ENCODE measurements at regions not wholly inside any gene's neighbourhood (a gene's known extent, or its start where the extent isn't known, plus 50 kb on each side); places are given as distances from the start of the nearest gene placed in this dataset.
"Not testable (repeated sequence)": the region's sequence is repeated elsewhere in the genome, so short reads cannot be mapped to it uniquely, and the experiment has no call there.

GRCh38 chr3:159052494-159052893, 250.6 kb downstream of the MFSD1 start:
- DNase-seq: not testable (repeated sequence)

DNA sequence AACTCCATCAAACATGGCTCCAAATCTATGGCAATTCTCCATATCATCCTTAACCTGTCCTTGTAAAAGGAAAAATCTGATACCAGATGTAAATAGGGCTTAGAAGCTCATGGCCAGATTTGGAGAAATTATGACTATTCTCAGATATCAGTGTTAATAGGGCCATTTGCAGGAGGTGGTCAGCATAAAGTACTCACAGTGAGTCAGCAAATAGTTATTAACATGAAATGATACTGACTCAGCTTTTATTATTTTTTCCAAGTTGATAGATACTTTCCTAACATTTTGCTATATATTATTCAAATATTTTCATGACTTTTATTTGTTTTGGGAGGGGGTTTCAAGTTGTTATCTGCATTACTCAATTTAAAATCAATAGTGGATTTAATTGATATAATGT, 255.8 kb downstream of the MFSD1 start:
- no peak for DNase-seq

DNA sequence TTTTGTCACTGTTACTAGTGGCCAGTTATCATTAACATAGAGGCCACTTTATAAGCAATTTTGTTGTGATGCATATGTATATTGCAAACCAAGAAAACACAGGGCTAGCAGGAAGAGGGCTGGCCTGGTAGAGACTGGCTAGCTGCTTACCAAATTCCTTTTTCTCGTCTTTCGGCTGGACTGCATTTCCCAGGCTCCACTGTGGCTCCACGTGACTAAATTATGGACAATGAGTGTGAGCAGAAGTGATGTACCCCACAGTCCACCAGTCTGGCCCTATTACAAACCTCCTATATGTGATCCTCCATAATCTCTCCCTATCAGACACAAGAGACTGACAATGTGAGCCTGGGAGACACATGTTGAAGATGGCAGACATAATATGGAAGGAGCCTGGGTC, 257.0 kb downstream of the MFSD1 start:
- no peak for DNase-seq

- no peak for DNase-seq
These were observed 257.5 kb downstream of the MFSD1 start for GRCh38 chr3:159059395-159059794.

GRCh38 chr3:159062734-159063410, 261.0 kb downstream of the MFSD1 start:
- DNase-seq: no peak

- no peak for DNase-seq
These were observed 267.2 kb downstream of the MFSD1 start, which contains the start of gene IQCJ for GRCh38 chr3:159069091-159069490. TSS of gene IQCJ (plus strand) at chr3:159069319.

DNA sequence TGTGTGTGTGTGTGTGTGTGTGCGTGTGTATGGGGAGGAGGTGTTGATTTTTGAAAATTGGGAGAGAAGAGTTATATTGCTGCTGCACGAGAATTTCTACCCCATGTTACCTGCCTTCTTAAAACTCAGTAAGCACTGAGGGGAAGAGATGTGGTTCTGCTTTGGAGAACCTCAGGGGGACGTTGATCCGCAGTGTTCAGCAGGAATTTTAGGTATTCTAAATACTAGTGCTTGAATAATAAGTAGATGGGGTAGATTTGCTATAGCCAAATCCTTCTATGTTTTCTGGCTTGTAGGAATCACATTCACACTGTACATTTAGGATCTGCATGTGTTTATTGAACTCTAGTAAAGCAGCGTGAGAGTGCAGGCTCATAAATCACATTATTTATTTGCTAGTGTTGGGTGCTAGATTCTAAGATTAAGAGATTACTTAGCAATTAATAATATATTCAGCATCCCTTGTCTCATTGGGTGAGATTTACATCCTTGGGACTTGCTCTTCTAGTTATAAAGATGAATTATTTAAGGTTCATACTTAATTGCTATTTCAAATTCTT, 268.1 kb downstream of the MFSD1 start:
- no peak for DNase-seq

GRCh38 chr3:159074756-159075701, 273.2 kb downstream of the MFSD1 start:
- DNase-seq: peak; percentile 54

DNA sequence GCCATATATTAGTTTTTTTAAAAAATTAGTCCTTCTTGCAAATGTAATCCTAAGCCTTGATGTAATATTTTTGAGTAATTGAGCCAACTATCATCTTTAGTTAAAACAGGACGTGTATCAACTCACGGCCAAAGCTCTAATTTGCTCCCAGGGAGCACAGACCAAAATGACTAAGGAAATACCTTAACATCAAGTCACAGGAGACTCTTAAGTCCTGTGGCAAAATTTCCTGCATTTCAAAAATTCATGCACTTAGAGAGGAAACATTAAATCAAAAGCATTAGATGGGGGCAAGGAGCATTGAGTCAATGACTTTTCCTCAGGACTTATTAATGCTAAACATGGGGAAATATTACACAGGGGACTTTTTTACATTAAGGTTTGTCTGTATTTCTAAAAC, 276.0 kb downstream of the MFSD1 start:
- no peak for DNase-seq

- DNase-seq: no peak
These were observed 278.4 kb downstream of the MFSD1 start for GRCh38 chr3:159080256-159080655.

DNA sequence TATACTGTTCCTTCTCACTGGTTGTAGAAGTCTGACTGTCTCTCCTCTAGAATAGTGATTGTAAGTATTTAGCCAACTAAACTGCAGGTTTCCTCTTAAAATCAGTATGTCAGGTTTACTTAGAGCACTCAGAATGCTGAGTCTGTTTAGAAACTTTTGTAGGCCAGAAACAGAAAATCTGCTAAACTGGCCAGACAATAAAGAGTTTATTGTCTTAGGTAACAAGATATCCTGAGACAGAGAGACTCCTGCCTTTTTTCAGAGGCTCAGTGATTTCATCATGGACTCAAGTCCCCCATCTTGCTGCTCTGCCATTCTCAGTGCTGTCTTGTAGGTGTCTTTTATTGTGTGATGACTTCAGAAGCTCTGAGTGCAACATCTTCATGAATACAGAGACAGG, 279.0 kb downstream of the MFSD1 start:
- DNase-seq: no peak

- peak; percentile 25 for DNase-seq
These were observed 280.7 kb downstream of the MFSD1 start for GRCh38 chr3:159082519-159082918.

GRCh38 chr3:159091936-159092335, 290.1 kb downstream of the MFSD1 start:
- no peak for DNase-seq

DNA sequence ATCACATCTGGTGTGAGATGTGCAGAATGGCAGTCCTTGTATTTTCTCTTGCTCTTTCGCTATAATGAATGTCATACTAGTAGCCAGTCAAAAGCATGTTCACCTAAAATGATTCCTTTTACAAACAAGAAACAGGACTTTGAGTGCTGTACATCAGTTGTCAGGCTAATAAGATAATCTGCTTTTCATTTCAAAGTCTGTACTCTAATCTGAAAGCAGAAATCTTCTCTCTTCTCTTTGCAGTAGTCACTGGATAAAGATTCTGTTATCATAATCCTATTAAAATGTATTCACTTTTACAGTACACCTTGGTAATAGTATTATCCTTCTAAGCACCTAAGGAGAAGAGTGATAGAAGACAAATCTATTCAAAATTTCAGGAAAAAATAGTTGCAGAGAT, 300.1 kb downstream of the MFSD1 start:
- no peak for DNase-seq

GRCh38 chr3:159112724-159113123, 310.9 kb downstream of the MFSD1 start:
- no peak for DNase-seq

DNA sequence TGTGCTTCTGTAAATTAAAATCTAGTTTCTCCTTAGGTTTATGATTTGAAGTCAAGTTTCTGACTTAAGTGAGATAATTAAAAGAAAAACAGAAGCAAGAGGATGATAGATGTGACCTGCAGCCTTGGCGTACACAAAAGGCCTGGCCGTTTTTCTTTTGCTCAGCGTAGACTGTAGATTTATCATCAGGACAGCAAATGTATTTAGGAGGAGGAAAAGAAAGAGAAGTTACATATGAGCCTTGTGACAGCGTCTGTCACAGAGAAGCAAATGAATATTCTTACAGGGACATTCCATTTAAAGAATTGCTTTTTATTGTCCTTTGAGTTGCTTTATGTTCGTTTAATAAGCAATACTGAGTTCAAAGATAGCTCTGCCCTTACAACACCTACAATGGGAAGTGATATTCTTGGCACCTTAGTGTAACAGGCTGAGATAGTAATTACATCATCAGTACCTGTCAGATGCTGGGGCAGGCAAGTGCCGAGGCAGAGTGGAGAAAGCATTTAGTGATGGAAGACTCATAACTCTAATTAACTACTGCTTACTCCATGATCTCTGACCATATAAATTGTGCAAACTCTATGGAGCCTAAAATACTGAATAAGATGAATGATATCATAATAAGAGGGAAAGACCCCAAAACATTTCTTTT, 311.5 kb downstream of the MFSD1 start:
- no peak for DNase-seq

DNA sequence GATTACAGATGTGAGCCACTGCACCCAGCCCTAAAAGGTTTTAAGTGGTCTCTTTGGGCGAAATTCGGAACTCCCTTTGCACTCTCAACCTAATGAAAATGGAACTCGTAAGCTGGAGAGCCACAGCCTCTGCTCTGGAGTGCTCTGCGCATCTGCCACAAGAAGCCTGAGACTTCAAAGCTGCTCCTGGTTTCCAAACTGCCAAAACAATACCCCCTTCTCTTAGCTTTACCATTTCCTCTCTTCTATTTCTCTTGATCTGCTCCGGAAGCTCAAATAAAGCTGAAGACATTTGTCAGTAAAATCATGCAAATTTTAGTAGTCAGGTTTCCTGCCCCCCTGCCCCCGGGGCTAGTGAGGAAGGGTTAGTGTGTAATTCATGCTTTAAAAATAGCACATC, 312.7 kb downstream of the MFSD1 start:
- DNase-seq: no peak

- peak; percentile 15 for DNase-seq
These were observed 322.0 kb downstream of the MFSD1 start for GRCh38 chr3:159123877-159124276.

DNA sequence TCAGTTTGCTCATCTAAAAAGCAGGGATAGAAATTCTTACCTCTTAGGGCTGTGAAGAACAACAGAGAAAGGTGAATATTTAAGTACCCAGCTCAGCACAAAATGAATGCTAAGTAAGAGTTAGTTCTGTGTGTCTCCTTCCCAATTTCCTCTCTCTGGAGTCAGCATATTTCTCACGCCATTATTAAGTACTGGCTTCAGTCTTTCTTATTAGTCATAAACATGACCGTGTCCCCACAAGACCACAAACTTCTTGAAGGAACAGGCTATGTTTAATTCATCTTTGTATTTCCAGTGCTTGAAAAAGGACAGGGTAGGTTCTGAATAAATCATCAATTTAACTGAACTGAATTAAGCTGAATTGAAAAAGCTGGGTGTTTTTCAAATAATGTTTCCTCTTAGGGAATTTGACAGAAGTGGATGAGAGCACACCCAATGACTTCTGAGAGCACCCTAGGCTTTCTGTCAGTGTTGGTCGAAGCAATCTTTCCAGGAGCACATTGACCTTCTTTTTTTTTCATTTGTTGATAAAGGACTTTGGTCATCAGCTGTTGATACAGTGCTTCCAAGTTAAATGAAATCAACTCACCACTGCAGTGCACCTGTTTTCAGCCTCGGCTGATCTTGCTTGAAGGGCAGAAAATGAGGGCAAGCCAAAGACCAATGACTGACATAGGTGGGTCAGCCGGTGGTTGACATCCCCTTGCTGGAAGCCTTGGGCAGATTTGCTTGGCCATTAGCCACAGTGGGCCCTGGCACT, 324.6 kb downstream of the MFSD1 start:
- DNase-seq: no peak

DNA sequence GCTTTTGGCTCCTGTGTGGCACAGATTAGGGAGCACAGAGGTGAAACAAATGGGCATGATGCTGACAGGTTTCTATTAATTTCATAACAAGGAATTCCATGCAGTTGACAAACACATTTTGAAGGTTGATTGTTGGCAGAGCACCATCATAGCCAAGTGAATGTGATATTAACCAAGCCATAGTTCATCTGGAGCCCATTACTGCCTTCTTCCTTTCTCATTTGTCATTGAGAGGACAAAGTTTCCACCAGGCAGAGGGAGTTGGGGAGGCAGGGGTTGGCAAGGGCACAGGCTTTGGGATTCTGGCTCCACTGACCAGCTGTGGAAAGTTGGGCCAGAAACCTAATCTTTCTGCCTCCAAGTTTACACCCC, 325.2 kb downstream of the MFSD1 start:
- no peak for DNase-seq

DNA sequence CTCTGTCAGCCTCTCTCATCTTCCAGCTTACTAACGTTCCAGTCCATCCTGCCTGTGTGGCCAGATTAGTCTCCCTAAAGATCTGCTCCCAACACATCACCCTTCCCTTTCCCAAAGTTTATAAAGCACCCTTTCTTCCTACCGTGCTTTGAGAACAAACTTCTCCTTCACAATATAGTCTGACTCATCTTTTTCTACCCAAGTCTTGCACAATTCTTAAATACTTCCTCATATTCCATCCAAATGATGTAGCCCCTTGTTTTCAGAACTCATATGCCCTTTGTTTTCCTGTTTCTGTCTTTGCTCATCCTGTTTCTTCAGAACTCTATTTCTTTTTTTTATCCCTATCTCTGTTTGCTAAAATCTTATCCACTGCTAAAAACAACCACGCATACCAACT, 326.8 kb downstream of the MFSD1 start:
- peak; percentile 55 for DNase-seq

DNA sequence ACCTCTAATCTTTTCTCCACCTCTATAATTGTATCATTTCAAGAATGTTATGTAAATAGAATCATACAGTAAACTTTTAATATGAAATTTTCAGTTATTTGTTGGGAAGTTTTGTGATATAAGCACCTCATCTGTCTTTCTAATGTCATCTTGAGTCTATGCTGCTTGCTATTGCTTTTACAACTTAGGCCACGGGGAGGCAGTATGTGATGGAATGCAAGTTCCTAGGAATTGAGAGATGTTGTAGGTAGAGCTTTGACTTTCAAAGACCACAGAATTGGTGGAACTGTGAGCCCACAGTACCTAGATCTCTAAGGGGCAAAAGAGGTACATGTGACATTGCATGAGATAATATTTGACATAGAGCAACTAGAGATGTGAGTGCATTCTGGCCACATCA, 328.3 kb downstream of the MFSD1 start:
- DNase-seq: peak; percentile 23

DNA sequence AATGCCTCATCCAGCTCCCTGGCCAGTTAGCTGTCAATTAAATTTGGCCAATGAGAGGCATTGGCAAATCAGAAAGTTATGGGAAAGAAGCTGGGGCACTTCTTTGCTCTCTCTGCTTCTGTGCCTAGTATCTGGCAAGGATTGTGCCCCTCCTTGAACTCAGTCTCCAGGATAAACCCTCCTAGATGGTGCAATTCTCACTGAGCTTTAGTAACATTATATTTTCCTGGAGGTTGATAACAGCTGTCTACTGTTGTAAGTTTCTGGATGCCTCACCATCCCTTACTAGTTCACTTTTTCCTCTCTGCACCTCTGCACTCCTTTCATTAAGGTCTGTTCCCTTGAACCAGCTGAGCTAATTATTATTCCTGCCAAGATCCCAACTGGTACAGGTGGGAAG, 329.5 kb downstream of the MFSD1 start:
- no peak for DNase-seq
